ENCODE measurements at regions not wholly inside any gene's neighbourhood (a gene's known extent, or its start where the extent isn't known, plus 50 kb on each side); places are given as distances from the start of the nearest gene placed in this dataset.

- TF ChIP-seq POLR2AphosphoS5 (IDR thresholded peaks at IDR 0.05) (no peak), CTCF (IDR thresholded peaks at IDR 0.05; ENCODE audit: poor library complexity, severe bottlenecking) (no peak), EZH2 (IDR thresholded peaks at IDR 0.05; ENCODE audit: borderline replicate concordance, insufficient read depth, low read length, poor library complexity, severe bottlenecking) (no peak), MXI1 (conservative IDR thresholded peaks at IDR 0.05; ENCODE audit: poor library complexity, severe bottlenecking) (no peak), TAF1 (IDR thresholded peaks at IDR 0.05; ENCODE audit: low read depth) (no peak), REST (IDR thresholded peaks at IDR 0.05; ENCODE audit: borderline replicate concordance) (peak; percentile 53), RAD21 (conservative IDR thresholded peaks at IDR 0.05) (no peak)
Measured at GRCh38 chr14:89702073-89702875, 252.3 kb downstream of the EFCAB11 start.

All from neural cell (in vitro differentiated cells).